RWPE1 (cell line): ENCODE measurements at regions not wholly inside any gene's neighbourhood (a gene's known extent, or its start where the extent isn't known, plus 50 kb on each side); places are given as distances from the start of the nearest gene placed in this dataset.

Experiments used
- CTCF ChIA-PET: fragments of 350-600 bp; sonication (Branson Sonifier 250); formaldehyde crosslinking; extraction: SDS; loops from one replicate; lab custom pipeline; 2021; lab: Yijun Ruan, JAX
- POLR2A ChIA-PET: fragments of 400-600 bp; formaldehyde crosslinking; extraction: SDS; loops from one replicate; lab custom pipeline; 2020; ENCODE audit warnings: antibody characterized with exemption; ENCODE audit not compliant: low non-redundant PET; lab: Yijun Ruan, JAX
- DNase-seq: peaks from one replicate; pipeline ENCODE4 v3.0.0; 2012; ENCODE audit warnings: low spot score
- H3K27ac ChIP-seq: fragments of 450-650 bp; 2 replicates; pipeline ENCODE4 v1.5.1; 2017
- CTCF ChIP-seq: fragments of 450-650 bp; conservative IDR thresholded peaks from 2 replicates; pipeline ENCODE4 v1.5.1; 2017; ENCODE audit warnings: low read depth, mild to moderate bottlenecking

GRCh38 chr14:97920201-97920600 lies 1123.0 kb downstream of the VRK1 start:
- no peak for DNase-seq
- ChIA-PET CTCF (interaction anchor here (0.6 kb wide), 1 partner anchor 21 kb away, joined by 3 read pairs; no protein-coding TSS in a partner anchor), POLR2A (no interaction called here)

GRCh38 chr14:97921296-97921695 lies 1124.1 kb downstream of the VRK1 start:
- no peak for TF ChIP-seq CTCF
- no peak for DNase-seq
- POLR2A ChIA-PET: no interaction called here
- CTCF ChIA-PET: no interaction called here
- H3K27ac ChIP-seq: no peak overlapping the region

More at GRCh38 chr14:97920201-97920600, 1123.0 kb downstream of the VRK1 start:
- no peak overlapping the region for H3K27ac ChIP-seq
- no peak for TF ChIP-seq CTCF

- POLR2A ChIA-PET: no interaction called here
- no peak for TF ChIP-seq CTCF
- no peak for DNase-seq
- CTCF ChIA-PET: interaction anchor here (0.7 kb wide), 1 partner anchor 765 kb away, joined by 4 read pairs; no protein-coding TSS in a partner anchor
- H3K27ac ChIP-seq: no peak overlapping the region
These were observed 1127.9 kb downstream of the VRK1 start for GRCh38 chr14:97924922-97925613.

GRCh38 chr14:97930166-97930565 lies 1133.0 kb downstream of the VRK1 start:
- ChIA-PET POLR2A (no interaction called here), CTCF (no interaction called here)
- no peak for TF ChIP-seq CTCF
- no peak overlapping the region for H3K27ac ChIP-seq
- DNase-seq: no peak

- no peak overlapping the region for H3K27ac ChIP-seq
- TF ChIP-seq CTCF: no peak
- ChIA-PET POLR2A (no interaction called here), CTCF (interaction anchor here (0.6 to 0.7 kb wide), 2 partner anchors 13 to 43 kb away, joined by 4 read pairs; no protein-coding TSS in a partner anchor)
- no peak for DNase-seq
These were observed 1134.1 kb downstream of the VRK1 start for GRCh38 chr14:97931273-97931672.

- ChIA-PET POLR2A (no interaction called here), CTCF (no interaction called here)
- TF ChIP-seq CTCF: no peak
- no peak overlapping the region for H3K27ac ChIP-seq
- DNase-seq: no peak
These were observed 1145.7 kb downstream of the VRK1 start for GRCh38 chr14:97942921-97943320.
